Activated CD4-positive, alpha-beta T cell treated with anti-CD3 and anti-CD28 coated beads for 48 hours (primary cell): ENCODE measurements at regions not wholly inside any gene's neighbourhood (a gene's known extent, or its start where the extent isn't known, plus 50 kb on each side); places are given as distances from the start of the nearest gene placed in this dataset.
A peak's percentile ranks its signal among the peaks of the same experiment; 100 is the strongest.
"Not testable (repeated sequence)": the region's sequence is repeated elsewhere in the genome, so short reads cannot be mapped to it uniquely, and the experiment has no call there.

ENCODE experiments used
- DNase-seq: peaks from one replicate; pipeline ENCODE4 v3.0.0-alpha.2; 2020

- DNase-seq: not testable (repeated sequence)
Measured at GRCh38 chr12:9407425-9407748, 199.2 kb upstream of the PZP start.

GRCh38 chr12:9406564-9407424, 198.6 kb upstream of the PZP start:
- DNase-seq: no peak

- DNase-seq: no peak
Measured at GRCh38 chr12:9405886-9406563, 197.8 kb upstream of the PZP start.

- peak; percentile 17 for DNase-seq
Measured at GRCh38 chr12:9404469-9405260, 196.5 kb upstream of the PZP start.

GRCh38 chr12:9404031-9404430, 195.8 kb upstream of the PZP start:
- no peak for DNase-seq

DNA sequence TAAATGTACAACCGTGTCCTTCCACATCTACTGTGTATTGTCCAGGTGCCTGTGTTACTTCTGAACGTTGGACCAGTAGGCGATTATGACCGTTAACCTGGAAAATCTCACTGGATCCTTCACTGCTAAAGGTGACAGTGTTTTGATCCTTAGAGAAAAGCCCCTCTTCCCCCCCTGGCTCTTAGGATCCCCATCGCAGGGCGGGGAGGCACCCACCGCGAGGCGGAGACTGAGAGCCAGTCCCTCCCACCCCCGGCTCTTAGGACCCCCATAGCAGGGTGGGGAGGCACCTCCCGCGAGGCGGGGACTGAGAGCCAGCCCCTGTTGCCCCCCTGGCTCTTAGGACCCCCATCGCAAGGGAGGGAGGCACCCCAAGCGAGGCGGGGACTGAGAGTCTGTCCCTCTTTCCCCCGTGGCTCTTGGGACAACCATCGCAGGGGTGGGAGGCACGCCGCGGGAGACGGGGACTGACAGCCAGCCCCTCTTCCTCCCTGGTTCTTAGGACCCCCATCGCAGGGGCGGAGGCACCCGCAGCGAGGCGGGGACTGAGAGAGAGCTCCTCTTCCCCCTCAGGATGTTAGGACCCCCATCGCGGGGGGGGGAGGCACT, 194.3 kb upstream of the PZP start:
- not testable (repeated sequence) for DNase-seq

GRCh38 chr12:9396367-9396766, 188.2 kb upstream of the PZP start:
- not testable (repeated sequence) for DNase-seq

- not testable (repeated sequence) for DNase-seq
Measured at GRCh38 chr12:9395220-9395619, 187.0 kb upstream of the PZP start.

GRCh38 chr12:9392842-9393241, 184.6 kb upstream of the PZP start:
- no peak for DNase-seq

DNA sequence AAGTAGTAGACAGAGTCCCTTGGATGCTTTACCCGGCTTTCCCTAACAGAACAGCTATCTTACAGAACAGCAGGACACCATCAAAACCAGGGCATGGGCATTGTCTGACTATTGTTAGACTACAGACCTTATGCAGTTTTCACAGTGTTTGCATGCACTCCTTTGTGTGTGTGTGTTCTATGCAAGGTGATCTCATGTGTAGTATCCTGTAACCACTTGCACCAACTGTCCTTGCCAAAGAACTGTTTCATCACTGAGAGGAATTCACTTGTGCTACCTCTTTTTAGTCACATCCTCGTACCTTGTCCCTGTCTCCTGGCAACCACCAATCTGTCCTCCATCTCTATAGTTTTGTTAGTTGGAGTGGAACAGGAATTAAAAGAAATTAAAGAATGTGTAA, 183.6 kb upstream of the PZP start:
- DNase-seq: no peak

DNA sequence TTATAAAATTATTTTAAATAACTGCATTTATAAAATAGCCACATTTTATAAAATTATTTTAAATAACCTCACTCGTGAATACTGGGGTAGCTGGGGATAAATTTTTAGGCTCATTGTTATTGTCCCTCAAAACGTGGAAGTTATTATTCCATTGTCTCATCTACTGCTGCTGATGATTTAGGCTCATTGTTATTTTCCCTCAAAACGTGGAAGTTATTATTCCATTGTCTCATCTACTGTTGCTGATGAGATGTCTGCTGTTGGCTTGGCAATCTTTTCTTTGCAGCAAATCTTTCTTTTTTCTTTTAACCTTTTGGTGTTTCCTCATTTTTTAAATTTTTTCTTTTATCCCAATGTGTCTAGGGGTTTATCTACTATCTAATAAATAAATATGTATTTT, 182.6 kb upstream of the PZP start:
- no peak for DNase-seq

DNA sequence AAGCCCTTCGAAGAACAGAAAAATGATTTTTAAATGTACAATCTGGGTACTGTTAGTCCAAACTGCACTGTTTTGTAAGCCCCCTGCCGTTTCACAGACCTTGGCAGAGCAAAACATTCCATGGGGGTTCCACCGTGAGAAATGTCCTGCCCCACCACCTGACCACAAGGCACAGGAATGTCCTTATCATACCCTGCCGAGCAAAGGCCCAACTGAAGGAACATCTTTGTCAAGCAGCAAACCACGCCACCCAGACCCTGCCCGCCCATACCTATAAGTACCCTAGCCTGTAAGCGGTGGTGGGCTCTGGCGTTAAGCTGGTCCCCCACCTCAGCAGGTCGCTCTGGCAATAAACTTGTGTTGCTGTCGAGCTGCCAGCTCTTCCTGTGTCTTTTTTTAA, 181.6 kb upstream of the PZP start:
- no peak for DNase-seq

DNA sequence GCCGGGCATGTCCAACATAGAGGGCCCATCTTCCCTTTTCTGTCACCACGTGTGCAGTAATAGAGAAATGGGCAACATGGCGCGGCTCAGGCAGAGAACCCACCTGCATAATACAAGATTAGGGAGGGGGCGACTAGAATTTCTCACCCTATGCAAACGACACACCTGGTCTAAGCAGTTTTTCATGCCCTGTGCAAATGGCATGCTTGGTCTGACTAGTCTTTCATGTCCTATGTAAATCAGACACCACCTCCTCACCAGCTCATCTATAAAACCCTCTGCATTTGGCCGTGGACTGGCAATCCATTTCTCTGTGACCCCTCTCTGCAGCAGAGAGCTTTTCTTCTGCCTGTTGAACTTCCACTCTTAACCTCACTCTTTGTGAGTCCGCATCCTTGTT, 180.2 kb upstream of the PZP start:
- no peak for DNase-seq

GRCh38 chr12:9387450-9387849, 179.3 kb upstream of the PZP start:
- no peak for DNase-seq

DNA sequence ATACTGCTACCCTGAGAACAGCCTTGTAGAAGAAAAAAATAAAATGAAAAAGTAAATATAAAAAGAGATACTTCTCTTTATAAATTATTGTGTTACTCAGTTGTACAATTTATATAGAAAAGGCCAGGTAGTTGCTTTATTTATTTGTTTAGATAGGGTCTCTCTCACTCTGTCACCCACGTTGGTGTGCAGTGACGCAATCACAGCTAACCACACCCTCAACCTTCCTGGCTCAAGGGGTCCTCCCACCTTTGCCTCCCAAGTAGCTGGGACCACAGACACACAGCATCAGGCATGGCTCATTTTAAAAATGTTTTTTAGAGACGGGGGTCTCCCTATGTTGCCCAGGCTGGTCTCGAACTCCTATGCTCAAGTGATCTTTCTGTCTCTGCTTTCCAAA, 175.4 kb upstream of the PZP start:
- DNase-seq: no peak

- DNase-seq: no peak
Measured at GRCh38 chr12:9381619-9382018, 173.4 kb upstream of the PZP start.

- no peak for DNase-seq
Measured at GRCh38 chr12:9380650-9381049, 172.5 kb upstream of the PZP start.

- no peak for DNase-seq
Measured at GRCh38 chr12:9379023-9379742, 171.0 kb upstream of the PZP start.

- DNase-seq: no peak
Measured at GRCh38 chr12:9378430-9378835, 170.2 kb upstream of the PZP start.

- no peak for DNase-seq
Measured at GRCh38 chr12:9372202-9372601, 164.0 kb upstream of the PZP start.

DNA sequence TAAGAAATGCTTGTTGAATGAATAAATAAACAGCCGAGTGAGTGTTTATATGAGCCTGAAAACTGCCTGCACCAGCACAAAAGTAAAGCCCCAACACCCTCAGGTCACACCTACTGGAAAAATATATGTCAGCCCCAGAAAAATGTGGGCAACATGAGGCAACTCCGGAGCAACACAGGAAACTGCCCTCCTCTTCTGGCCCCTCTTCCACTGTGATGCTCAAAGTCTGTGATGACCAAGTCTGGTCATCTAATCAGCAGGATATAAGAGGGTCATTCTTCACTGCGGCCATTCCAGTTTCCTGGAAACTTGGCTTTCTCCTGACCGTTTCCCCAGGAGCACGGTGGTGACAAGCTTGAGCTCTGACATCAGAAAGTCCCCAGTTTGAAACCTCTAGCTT, 159.6 kb upstream of the PZP start:
- DNase-seq: no peak

- no peak for DNase-seq
Measured at GRCh38 chr12:9367201-9367600, 159.0 kb upstream of the PZP start.

DNA sequence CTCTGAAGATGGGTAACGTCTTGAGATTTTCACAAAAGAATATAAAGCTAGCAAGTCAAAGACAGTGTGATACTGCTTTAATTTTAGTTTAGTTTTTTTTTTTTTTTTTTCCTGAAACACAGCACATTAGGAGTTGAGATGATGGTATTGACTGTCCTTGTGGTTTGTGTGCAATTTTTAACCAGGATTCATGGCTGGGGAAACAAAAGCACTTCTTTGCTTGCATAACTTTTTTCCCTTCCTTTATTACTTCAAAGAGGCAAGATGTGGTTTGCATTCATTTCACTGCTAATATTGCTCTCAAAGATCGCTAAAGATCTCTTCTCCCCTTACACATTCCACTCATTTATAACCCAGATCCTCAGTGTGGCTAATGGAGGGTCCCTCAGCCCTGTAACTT, 157.1 kb upstream of the PZP start:
- DNase-seq: no peak
